Mesendoderm (in vitro differentiated cells): ENCODE measurements at regions not wholly inside any gene's neighbourhood (a gene's known extent, or its start where the extent isn't known, plus 50 kb on each side); places are given as distances from the start of the nearest gene placed in this dataset.

Experiments used
- DNase-seq: peaks from one replicate; pipeline ENCODE4 v3.0.0; 2013
- H2AK5ac ChIP-seq: 2 replicates; pipeline ENCODE4 v1.6.1; 2013; ENCODE audit warnings: low read length, inconsistent platforms
- H2BK120ac ChIP-seq: 2 replicates; pipeline ENCODE4 v1.6.1; 2013; ENCODE audit warnings: low read depth, mild to moderate bottlenecking, low read length, moderate library complexity, mixed read lengths
- H2BK15ac ChIP-seq: replicated peaks from 2 replicates; pipeline ENCODE4 v1.6.1; 2013; ENCODE audit warnings: low read depth, mild to moderate bottlenecking, moderate library complexity
- H2BK5ac ChIP-seq: 2 replicates; pipeline ENCODE4 v1.6.1; 2013; ENCODE audit warnings: low read length, inconsistent platforms
- H3K18ac ChIP-seq: 2 replicates; pipeline ENCODE4 v1.6.1; 2013; ENCODE audit warnings: mild to moderate bottlenecking, low read length, mixed read lengths
- H3K23ac ChIP-seq: one replicate; pipeline ENCODE4 v1.6.1; 2013; ENCODE audit warnings: low read length
- H3K27ac ChIP-seq: 2 replicates; pipeline ENCODE4 v1.5.1; 2013; ENCODE audit warnings: low read depth, mild to moderate bottlenecking, inconsistent platforms, low read length, moderate library complexity
- H3K27me3 ChIP-seq: 2 replicates; pipeline ENCODE4 v1.6.1; 2013; ENCODE audit warnings: low read length, control low read depth, mild to moderate bottlenecking, inconsistent platforms; ENCODE audit not compliant: insufficient read depth, poor library complexity
- H3K36me3 ChIP-seq: 2 replicates; pipeline ENCODE4 v1.6.1; 2013; ENCODE audit warnings: low read length, inconsistent platforms; ENCODE audit not compliant: control insufficient read depth, insufficient read depth
- H3K4ac ChIP-seq: one replicate; pipeline ENCODE4 v1.6.1; 2013; ENCODE audit warnings: low read depth, mild to moderate bottlenecking, low read length, moderate library complexity
- H3K4me1 ChIP-seq: 2 replicates; pipeline ENCODE4 v1.6.1; 2013; ENCODE audit warnings: low read depth, low read length, inconsistent platforms; ENCODE audit not compliant: control insufficient read depth
- H3K4me2 ChIP-seq: 2 replicates; pipeline ENCODE4 v1.6.1; 2013; ENCODE audit warnings: low read length
- H3K4me3 ChIP-seq: 2 replicates; pipeline ENCODE4 v1.5.1; 2013; ENCODE audit warnings: mild to moderate bottlenecking, low read length
- H3K56ac ChIP-seq: one replicate; pipeline ENCODE4 v1.6.1; 2013; ENCODE audit warnings: low read length
- H3K79me1 ChIP-seq: 2 replicates; pipeline ENCODE4 v1.6.1; 2013; ENCODE audit warnings: low read length, inconsistent platforms
- H3K79me2 ChIP-seq: 2 replicates; pipeline ENCODE4 v1.6.1; 2013; ENCODE audit warnings: mild to moderate bottlenecking, low read length; ENCODE audit not compliant: control insufficient read depth, insufficient read depth
- H3K9ac ChIP-seq: 2 replicates; pipeline ENCODE4 v1.6.1; 2013; ENCODE audit warnings: low read length, inconsistent platforms
- H4K5ac ChIP-seq: one replicate; pipeline ENCODE4 v1.6.1; 2013; ENCODE audit warnings: low read length
- H4K8ac ChIP-seq: one replicate; pipeline ENCODE4 v1.6.1; 2013; ENCODE audit warnings: low read depth, mild to moderate bottlenecking, control low read depth, low read length, moderate library complexity
- WGBS: extraction: QIAGEN DNeasy Blood & Tissue Kit; methylation state at CpG from one replicate; pipeline ENCODE4 v1.1.7; 2013; ENCODE audit warnings: low lambda C conversion rate, missing lambda C conversion rate; ENCODE audit not compliant: insufficient coverage; ENCODE audit errors: extremely low coverage; 5-methylcytosine and 5-hydroxymethylcytosine counted together

- Histone ChIP-seq H2BK120ac (no peak overlapping the region), H3K23ac (no peak overlapping the region), H3K27ac (no peak overlapping the region), H4K5ac (no peak overlapping the region), H3K18ac (no peak overlapping the region), H3K4me1 (no peaks in the 10 kb centered on the region), H4K8ac (no peak overlapping the region), H2AK5ac (no peak overlapping the region), H3K4me2 (no peak overlapping the region), H3K79me2 (no peaks in the 10 kb centered on the region), H2BK15ac (no peak overlapping the region), H3K27me3 (no peaks in the 10 kb centered on the region), H2BK5ac (no peak overlapping the region), H3K56ac (no peak overlapping the region), H3K4ac (no peak overlapping the region), H3K79me1 (no peaks in the 10 kb centered on the region), H3K36me3 (no peaks in the 10 kb centered on the region), H3K4me3 (no peak overlapping the region), H3K9ac (no peak overlapping the region)
- no peak for DNase-seq
Measured at GRCh38 chr3:112741983-112742382, 101.0 kb upstream of the CCDC80 start.

- Histone ChIP-seq H2BK15ac (no peak overlapping the region), H3K9ac (no peak overlapping the region), H3K36me3 (no peaks in the 10 kb centered on the region), H3K79me2 (no peaks in the 10 kb centered on the region), H3K4me1 (no peaks in the 10 kb centered on the region), H3K18ac (no peak overlapping the region), H3K4me2 (no peak overlapping the region), H3K27me3 (no peaks in the 10 kb centered on the region), H3K23ac (no peak overlapping the region), H3K27ac (no peak overlapping the region), H2BK5ac (no peak overlapping the region), H3K56ac (no peak overlapping the region), H3K79me1 (no peaks in the 10 kb centered on the region), H3K4ac (no peak overlapping the region), H2BK120ac (no peak overlapping the region), H4K8ac (no peak overlapping the region), H2AK5ac (no peak overlapping the region), H4K5ac (no peak overlapping the region), H3K4me3 (no peak overlapping the region)
- no CpG with 5 or more reads among the region's 4 CpGs for WGBS
- DNase-seq: no peak
Measured at GRCh38 chr3:112740835-112741234, 99.9 kb upstream of the CCDC80 start.

GRCh38 chr3:112739252-112739965, 98.5 kb upstream of the CCDC80 start:
- Histone ChIP-seq H3K4ac (no peak overlapping the region), H2BK120ac (no peak overlapping the region), H3K23ac (no peak overlapping the region), H3K27ac (no peak overlapping the region), H2AK5ac (no peak overlapping the region), H3K79me2 (no peaks in the 10 kb centered on the region), H2BK15ac (no peak overlapping the region), H3K27me3 (no peaks in the 10 kb centered on the region), H3K79me1 (no peaks in the 10 kb centered on the region), H3K9ac (no peak overlapping the region), H3K4me2 (no peak overlapping the region), H4K5ac (no peak overlapping the region), H3K4me3 (no peak overlapping the region), H3K4me1 (no peaks in the 10 kb centered on the region), H3K36me3 (no peaks in the 10 kb centered on the region), H4K8ac (no peak overlapping the region), H2BK5ac (no peak overlapping the region), H3K56ac (no peak overlapping the region), H3K18ac (no peak overlapping the region)
- no CpG with 5 or more reads among the region's 1 CpG for WGBS
- no peak for DNase-seq

- Histone ChIP-seq H3K23ac (no peak overlapping the region), H3K79me1 (no peaks in the 10 kb centered on the region), H2BK5ac (no peak overlapping the region), H4K5ac (no peak overlapping the region), H3K18ac (no peak overlapping the region), H3K56ac (no peak overlapping the region), H3K4me2 (no peak overlapping the region), H3K4ac (no peak overlapping the region), H3K36me3 (no peaks in the 10 kb centered on the region), H2BK15ac (no peak overlapping the region), H3K27me3 (no peaks in the 10 kb centered on the region), H3K79me2 (no peaks in the 10 kb centered on the region), H3K27ac (no peak overlapping the region), H3K4me1 (no peaks in the 10 kb centered on the region), H4K8ac (no peak overlapping the region), H2AK5ac (no peak overlapping the region), H3K4me3 (no peak overlapping the region), H2BK120ac (no peak overlapping the region), H3K9ac (no peak overlapping the region)
- no peak for DNase-seq
Measured at GRCh38 chr3:112738366-112738765, 97.4 kb upstream of the CCDC80 start.

GRCh38 chr3:112736805-112737566, 96.0 kb upstream of the CCDC80 start:
- Histone ChIP-seq H3K79me2 (no peaks in the 10 kb centered on the region), H3K27me3 (no peaks in the 10 kb centered on the region), H4K5ac (no peak overlapping the region), H3K4me3 (no peak overlapping the region), H2BK5ac (no peak overlapping the region), H3K4me2 (no peak overlapping the region), H3K23ac (no peak overlapping the region), H3K27ac (no peak overlapping the region), H2BK15ac (no peak overlapping the region), H2BK120ac (no peak overlapping the region), H3K36me3 (no peaks in the 10 kb centered on the region), H3K9ac (no peak overlapping the region), H3K79me1 (no peaks in the 10 kb centered on the region), H3K4ac (no peak overlapping the region), H2AK5ac (no peak overlapping the region), H3K56ac (no peak overlapping the region), H3K18ac (no peak overlapping the region), H4K8ac (no peak overlapping the region), H3K4me1 (no peaks in the 10 kb centered on the region)
- no peak for DNase-seq
- no CpG with 5 or more reads among the region's 10 CpGs for WGBS

DNA sequence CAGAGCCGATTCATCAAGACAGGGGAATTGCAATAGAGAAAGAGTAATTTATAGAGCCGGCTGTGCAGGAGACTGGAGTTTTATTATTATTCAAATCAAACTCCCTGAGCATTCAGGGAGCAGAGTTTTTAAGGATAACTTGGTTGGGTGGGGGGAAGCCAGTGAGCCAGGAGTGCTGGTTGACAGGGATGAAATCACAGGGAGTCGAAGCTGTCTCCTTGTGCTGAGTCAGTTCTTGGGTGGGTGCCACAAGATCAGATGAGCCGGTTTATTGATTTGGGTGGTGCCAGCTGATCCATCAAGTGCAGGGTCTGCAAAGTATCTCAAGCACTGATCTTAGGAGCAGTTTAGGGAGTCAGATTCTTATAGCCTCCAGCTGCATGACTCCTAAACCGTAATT, 95.4 kb upstream of the CCDC80 start:
- H4K5ac ChIP-seq: no peak overlapping the region
- H2AK5ac ChIP-seq: no peak overlapping the region
- no peak overlapping the region for H3K4me2 ChIP-seq
- no peak overlapping the region for H2BK15ac ChIP-seq
- no CpG with 5 or more reads among the region's 5 CpGs for whole genome bisulfite sequencing
- H3K79me2 ChIP-seq: no peaks in the 10 kb centered on the region
- H2BK5ac ChIP-seq: no peak overlapping the region
- no peaks in the 10 kb centered on the region for H3K79me1 ChIP-seq
- H4K8ac ChIP-seq: no peak overlapping the region
- H3K23ac ChIP-seq: no peak overlapping the region
- no peak overlapping the region for H3K56ac ChIP-seq
- no peaks in the 10 kb centered on the region for H3K36me3 ChIP-seq
- no peaks in the 10 kb centered on the region for H3K27me3 ChIP-seq
- no peaks in the 10 kb centered on the region for H3K4me1 ChIP-seq
- no peak overlapping the region for H2BK120ac ChIP-seq
- DNase-seq: no peak
- no peak overlapping the region for H3K4me3 ChIP-seq
- H3K18ac ChIP-seq: no peak overlapping the region
- no peak overlapping the region for H3K4ac ChIP-seq
- H3K9ac ChIP-seq: no peak overlapping the region
- no peak overlapping the region for H3K27ac ChIP-seq
